ENCODE measurements at regions not wholly inside any gene's neighbourhood (a gene's known extent, or its start where the extent isn't known, plus 50 kb on each side); places are given as distances from the start of the nearest gene placed in this dataset.

GRCh38 chr11:37182031-37182430, 584.0 kb upstream of the RAG2 start:
- TF ChIP-seq CTCF (conservative IDR thresholded peaks at IDR 0.05): no peak
- WGBS (ENCODE audit: extremely low coverage, insufficient read length, low lambda C conversion rate): no CpG with 5 or more reads among the region's 5 CpGs
- no peak for DNase-seq
- H3K79me1 ChIP-seq (ENCODE audit: insufficient read depth, low read depth, low read length, poor library complexity, severe bottlenecking): no peaks in the 10 kb centered on the region
- H3K27me3 ChIP-seq (ENCODE audit: insufficient read depth, low read length): no peaks in the 10 kb centered on the region
- no peak overlapping the region for H2BK5ac ChIP-seq (ENCODE audit: insufficient read length, low read length)
- H3K4me1 Mint-ChIP-seq: peaks cover 28 to 34% of the 10 kb centered on the region in 2 experiments
- H4K8ac ChIP-seq (replicated peaks; ENCODE audit: insufficient read length, low read depth, low read length): no peak overlapping the region
- no peaks in the 10 kb centered on the region for H3K79me2 ChIP-seq (ENCODE audit: insufficient read depth, low read length)
- H3K9ac ChIP-seq (ENCODE audit: extremely low read depth, insufficient read length, low read length): no peak overlapping the region
- no peak overlapping the region for H3T11ph ChIP-seq (ENCODE audit: low read length)
- no peak overlapping the region for H2AK5ac ChIP-seq (ENCODE audit: insufficient read length, low read length)
- no peak overlapping the region for H3K18ac ChIP-seq (ENCODE audit: insufficient read length, low read depth, low read length)
- no peaks in the 10 kb centered on the region for H3K9me3 ChIP-seq (ENCODE audit: control insufficient read depth, low read depth, low read length)
- H2AFZ ChIP-seq (ENCODE audit: low read length): no peak overlapping the region
- H2BK120ac ChIP-seq (ENCODE audit: low read depth, low read length, poor library complexity, severe bottlenecking): no peak overlapping the region
- H4K5ac ChIP-seq (ENCODE audit: insufficient read length, low read depth, low read length): no peak overlapping the region
- H3K23me2 ChIP-seq (ENCODE audit: insufficient read length, low read depth, low read length, poor library complexity, severe bottlenecking): no peaks in the 10 kb centered on the region
- no peak overlapping the region for H3K27ac ChIP-seq (ENCODE audit: insufficient read length, low read depth, low read length)
- peaks cover 0 to 13% (median 5%) of the 10 kb centered on the region in 3 experiments; a peak in 6 of 7 replicates for H3K36me3 Mint-ChIP-seq (ENCODE audit: insufficient read depth in 1 of 3, low read depth in 3 of 3)
- no peak overlapping the region for H2BK15ac ChIP-seq (ENCODE audit: low read depth, low read length)
- H4K20me1 ChIP-seq (ENCODE audit: control insufficient read depth, insufficient read depth, insufficient read length): no peaks in the 10 kb centered on the region
- no peak overlapping the region for H3K56ac ChIP-seq (ENCODE audit: insufficient read length, low read depth, low read length)
- H3K9me3 Mint-ChIP-seq: peaks cover 6 to 12% of the 10 kb centered on the region in 2 experiments; a peak in 3 of 5 replicates
- H4K91ac ChIP-seq (ENCODE audit: insufficient read length, low read depth, low read length): no peak overlapping the region
- H3K14ac ChIP-seq (ENCODE audit: insufficient read depth, low read length): no peak overlapping the region
- no peak overlapping the region; a peak in 1 of 7 replicates for H3K27ac Mint-ChIP-seq
- H3K4me3 Mint-ChIP-seq: no peak overlapping the region
- no peaks in the 10 kb centered on the region for H3K27me3 Mint-ChIP-seq (ENCODE audit: low read depth)
- H3K4me1 ChIP-seq (ENCODE audit: insufficient read depth, low read length): peaks cover 4% of the 10 kb centered on the region; the same call in 1 of the 2 replicates
- H2BK12ac ChIP-seq (ENCODE audit: insufficient read length, low read depth, low read length): no peak overlapping the region
- H3K4me2 ChIP-seq (ENCODE audit: insufficient read depth, insufficient read length, low read length): no peak overlapping the region
- H3K4ac ChIP-seq (ENCODE audit: low read depth, low read length): no peak overlapping the region
- H2BK20ac ChIP-seq (ENCODE audit: low read depth, low read length, poor library complexity, severe bottlenecking): no peak overlapping the region
- no peak overlapping the region for H3K23ac ChIP-seq (ENCODE audit: insufficient read length, low read depth, low read length)
